Tibial nerve (tissue), 4 donors: ENCODE measurements at regions not wholly inside any gene's neighbourhood (a gene's known extent, or its start where the extent isn't known, plus 50 kb on each side); places are given as distances from the start of the nearest gene placed in this dataset.

Source experiments
- DNase-seq, 2 donors: peaks; one replicate each; pipeline ENCODE4 v3.0.0-alpha.2; 2019; ENCODE audit warnings: low spot score in 2 of 2
- H3K27ac ChIP-seq, 4 donors: fragments of 200-600 bp; sonication (generic) in 3 of 4; one replicate each; pipeline ENCODE4 v1.5.1; 2017 to 2019; ENCODE audit warnings: mild to moderate bottlenecking in 1 of 4
- H3K27me3 ChIP-seq, 2 donors: fragments of 200-600 bp; sonication (generic) in 1 of 2; one replicate each; pipeline versions ENCODE4 v1.5.1 to v1.6.0; 2017 to 2019
- H3K36me3 ChIP-seq, 3 donors: fragments of 200-600 bp; sonication (generic); one replicate each; pipeline ENCODE4 v1.5.1; 2018 to 2019
- H3K4me1 ChIP-seq, 4 donors: fragments of 200-600 bp; sonication (generic) in 3 of 4; one replicate each; pipeline ENCODE4 v1.5.1; 2017 to 2019
- H3K4me3 ChIP-seq, 4 donors: fragments of 200-600 bp; sonication (generic) in 3 of 4; one replicate each; pipeline ENCODE4 v1.5.1; 2017 to 2019; ENCODE audit warnings: mild to moderate bottlenecking in 1 of 4, moderate library complexity in 1 of 4
- H3K9me3 ChIP-seq, 4 donors: fragments of 200-600 bp; sonication (generic) in 3 of 4; one replicate each; pipeline ENCODE4 v1.5.1; 2017 to 2019
- CTCF ChIP-seq, 5 experiments: fragments of 200-600 bp in 3 of 5; fragments of 450-650 bp in 2 of 5; sonication (generic) in 3 of 5; IDR thresholded peaks; one replicate each; pipeline ENCODE4 v1.5.1; 2016 to 2019; ENCODE audit warnings: antibody characterized with exemption in 5 of 5, mild to moderate bottlenecking in 3 of 5, moderate library complexity in 2 of 5
- EP300 ChIP-seq, 2 donors: sonication (generic); formaldehyde crosslinking; IDR thresholded peaks; one replicate each; pipeline ENCODE4 v1.6.1; 2017; ENCODE audit warnings: antibody characterized with exemption in 2 of 2, mild to moderate bottlenecking in 1 of 2
- POLR2A ChIP-seq, 2 donors: fragments of 450-650 bp; IDR thresholded peaks; one replicate each; pipeline ENCODE4 v1.6.1; 2017; ENCODE audit warnings: antibody characterized with exemption in 2 of 2, mild to moderate bottlenecking in 2 of 2, moderate library complexity in 2 of 2
- WGBS, 2 donors: methylation state at CpG; one replicate each; pipeline ENCODE4 v1.1.5; 2018; 5-methylcytosine and 5-hydroxymethylcytosine counted together

GRCh38 chr2:6777626-6778025, 88.1 kb downstream of the CMPK2 start:
- no peak for DNase-seq
- H3K4me3 ChIP-seq: no peak overlapping the region
- WGBS, 2 donors: 86 to 88% methylated on average over 4 of the region's 4 CpGs

GRCh38 chr2:6780765-6781274, 84.9 kb downstream of the CMPK2 start:
- no peaks in the 10 kb centered on the region for H3K9me3 ChIP-seq
- no peak overlapping the region for H3K27ac ChIP-seq
- H3K4me3 ChIP-seq: no peak overlapping the region
- H3K36me3 ChIP-seq: no peaks in the 10 kb centered on the region
- TF ChIP-seq POLR2A (IDR thresholded peaks at IDR 0.05) (no peak), EP300 (IDR thresholded peaks at IDR 0.05) (peak in 1 of 2 donors; percentile 20)
- 29 to 34% methylated on average over 8 of the region's 8 CpGs for WGBS, 2 donors
- H3K4me1 ChIP-seq: peaks cover 0 to 14% (median 3%) of the 10 kb centered on the region in 4 donors
- H3K27me3 ChIP-seq: no peaks in the 10 kb centered on the region
- peak in 1 of 2 donors; percentile 33 for DNase-seq

More at GRCh38 chr2:6777626-6778025, 88.1 kb downstream of the CMPK2 start:
- no peaks in the 10 kb centered on the region for H3K36me3 ChIP-seq
- peaks cover 0 to 21% (median 7%) of the 10 kb centered on the region in 4 donors for H3K4me1 ChIP-seq
- peaks cover 0 to 4% of the 10 kb centered on the region in 2 donors for H3K27me3 ChIP-seq
- no peaks in the 10 kb centered on the region for H3K9me3 ChIP-seq
- no peak overlapping the region for H3K27ac ChIP-seq
- TF ChIP-seq POLR2A (IDR thresholded peaks at IDR 0.05) (no peak), EP300 (IDR thresholded peaks at IDR 0.05) (no peak), CTCF (IDR thresholded peaks at IDR 0.05) (no peak)

- 88 to 92% methylated on average over 16 of the region's 16 CpGs for WGBS, 2 donors
Observed at GRCh38 chr2:6782517-6783237, 83.0 kb downstream of the CMPK2 start.

GRCh38 chr2:6783238-6783614, 82.5 kb downstream of the CMPK2 start:
- H3K27me3 ChIP-seq: no peaks in the 10 kb centered on the region
- no peak for DNase-seq
- H3K4me3 ChIP-seq: no peak overlapping the region
- peaks cover 0 to 14% (median 3%) of the 10 kb centered on the region in 4 donors for H3K4me1 ChIP-seq
- H3K36me3 ChIP-seq: no peaks in the 10 kb centered on the region
- H3K27ac ChIP-seq: no peak overlapping the region
- H3K9me3 ChIP-seq: no peaks in the 10 kb centered on the region
- TF ChIP-seq POLR2A (IDR thresholded peaks at IDR 0.05) (no peak), CTCF (IDR thresholded peaks at IDR 0.05) (no peak), EP300 (IDR thresholded peaks at IDR 0.05) (no peak)
- 86 to 91% methylated on average over 6 of the region's 6 CpGs for WGBS, 2 donors

More at GRCh38 chr2:6782517-6783237, 83.0 kb downstream of the CMPK2 start:
- no peak overlapping the region for H3K27ac ChIP-seq
- no peak for DNase-seq
- H3K27me3 ChIP-seq: no peaks in the 10 kb centered on the region
- no peaks in the 10 kb centered on the region for H3K9me3 ChIP-seq
- peaks cover 0 to 14% (median 3%) of the 10 kb centered on the region in 4 donors for H3K4me1 ChIP-seq
- no peak overlapping the region for H3K4me3 ChIP-seq
- TF ChIP-seq CTCF (IDR thresholded peaks at IDR 0.05) (no peak), POLR2A (IDR thresholded peaks at IDR 0.05) (no peak), EP300 (IDR thresholded peaks at IDR 0.05) (no peak)
- no peaks in the 10 kb centered on the region for H3K36me3 ChIP-seq

GRCh38 chr2:6784291-6784690, 81.4 kb downstream of the CMPK2 start:
- Histone ChIP-seq H3K27me3 (no peaks in the 10 kb centered on the region), H3K36me3 (no peaks in the 10 kb centered on the region), H3K9me3 (no peaks in the 10 kb centered on the region), H3K4me3 (no peak overlapping the region), H3K4me1 (peaks cover 0 to 14% (median 3%) of the 10 kb centered on the region in 4 donors), H3K27ac (no peak overlapping the region)
- whole genome bisulfite sequencing, 2 donors: 80 to 81% methylated on average over 2 of the region's 2 CpGs
- DNase-seq: no peak
- TF ChIP-seq POLR2A (IDR thresholded peaks at IDR 0.05) (no peak), EP300 (IDR thresholded peaks at IDR 0.05) (no peak), CTCF (IDR thresholded peaks at IDR 0.05) (no peak)
